HG02623 (cell line): ENCODE measurements at regions not wholly inside any gene's neighbourhood (a gene's known extent, or its start where the extent isn't known, plus 50 kb on each side); places are given as distances from the start of the nearest gene placed in this dataset.

ENCODE experiments used
- ATAC-seq: cut with Tn5 transposase; IDR thresholded peaks from one replicate; pipeline ENCODE4 v1.9.1; 2021; ENCODE audit warnings: moderate library complexity; ENCODE audit not compliant: unreplicated experiment

DNA sequence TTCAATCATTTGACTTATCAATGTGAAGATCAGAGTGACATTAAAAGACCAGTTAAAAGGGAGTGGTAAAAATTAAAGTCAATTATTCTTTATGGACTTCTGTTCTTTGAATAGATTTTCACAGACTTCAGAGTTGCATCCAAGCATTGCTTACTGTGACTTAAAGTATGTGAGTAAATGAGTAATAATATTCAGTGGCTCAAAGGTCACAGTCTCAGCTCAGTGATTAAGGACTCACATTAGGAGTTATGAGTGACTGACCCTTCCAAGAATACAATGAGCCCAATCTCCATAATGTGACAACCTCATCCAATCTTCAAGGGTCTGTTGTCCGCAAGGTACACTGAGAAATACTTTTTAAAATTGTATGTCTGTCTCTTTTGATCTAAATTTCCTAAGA, 811.2 kb downstream of the BRINP1 start:
- ATAC-seq: no peak

DNA sequence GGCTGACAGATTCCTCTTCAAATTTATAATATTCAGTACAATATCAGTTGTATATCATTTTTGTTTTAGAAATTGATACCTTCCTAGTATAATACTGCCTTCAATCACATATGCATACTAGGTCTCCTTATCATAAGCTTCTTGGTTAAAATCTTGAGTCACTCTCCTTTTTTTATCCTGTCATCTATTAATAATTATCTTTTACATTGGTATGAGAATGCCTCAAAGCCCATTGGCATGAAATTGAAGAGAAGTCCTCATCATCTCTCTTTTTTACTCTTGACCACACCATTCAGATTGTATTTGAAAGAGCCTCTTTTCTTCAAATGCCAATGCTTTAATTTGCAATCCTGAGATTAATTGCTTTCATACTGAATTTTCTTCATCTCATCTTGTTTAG, 810.3 kb downstream of the BRINP1 start:
- no peak for ATAC-seq

- ATAC-seq: no peak
Observed at GRCh38 chr9:118561051-118561450, 808.2 kb downstream of the BRINP1 start.

DNA sequence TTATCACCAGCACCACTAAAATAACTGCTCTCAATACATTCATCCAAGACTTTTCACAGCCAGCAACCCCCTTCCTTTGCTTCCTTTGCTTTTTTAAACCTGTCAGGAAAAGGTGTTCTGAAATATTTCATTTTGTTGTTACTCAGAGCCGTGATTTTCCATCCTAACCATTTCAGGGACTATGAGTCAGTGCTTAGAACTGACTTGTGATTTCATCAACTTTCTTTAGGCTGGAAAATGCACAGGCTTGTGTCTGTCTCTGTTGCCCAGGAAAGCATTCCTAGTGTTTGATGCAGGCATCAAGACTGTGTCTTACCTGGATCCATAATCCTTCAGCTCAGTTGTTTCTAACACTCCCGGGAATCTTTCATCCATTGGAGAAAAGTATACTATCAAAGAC, 805.6 kb downstream of the BRINP1 start:
- ATAC-seq: no peak

GRCh38 chr9:118567861-118568260, 801.4 kb downstream of the BRINP1 start:
- no peak for ATAC-seq

- ATAC-seq: no peak
Observed at GRCh38 chr9:118568704-118569103, 800.5 kb downstream of the BRINP1 start.

GRCh38 chr9:118569148-118569547, 800.1 kb downstream of the BRINP1 start:
- no peak for ATAC-seq

- ATAC-seq: no peak
Observed at GRCh38 chr9:118570066-118570465, 799.2 kb downstream of the BRINP1 start.

DNA sequence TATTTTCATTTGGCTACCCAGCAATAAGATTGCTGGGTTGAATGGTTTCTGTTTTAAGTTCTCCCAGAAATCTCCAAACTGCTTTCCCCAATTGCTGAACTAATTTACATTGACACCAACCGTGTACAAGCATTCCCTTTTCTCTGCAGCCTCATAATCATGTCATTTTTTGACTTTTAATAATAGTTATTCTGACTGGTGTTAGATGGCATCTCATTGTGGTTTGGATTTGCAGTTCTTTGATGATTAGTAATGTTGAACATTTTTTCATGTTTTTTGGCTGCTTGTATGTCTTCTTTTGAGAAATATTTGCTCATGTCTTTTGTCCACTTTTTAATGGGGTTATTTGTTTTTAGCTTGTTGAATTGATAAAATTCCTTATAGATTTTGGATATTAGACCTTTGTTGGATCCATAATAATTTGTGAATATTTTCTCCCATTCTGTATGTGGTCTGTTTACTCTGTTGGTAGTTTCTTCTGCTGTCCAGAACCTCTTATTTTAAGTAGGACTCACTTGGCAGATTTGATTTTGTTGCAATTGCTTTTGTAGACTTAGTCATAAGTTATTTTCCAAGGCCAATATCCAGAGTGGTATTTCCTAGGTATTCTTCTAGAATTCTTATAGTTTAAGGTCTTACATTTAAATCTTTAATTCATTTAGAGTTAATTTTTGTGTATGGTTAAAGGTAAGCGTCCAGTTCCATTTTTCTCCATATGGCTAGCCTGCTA, 793.7 kb downstream of the BRINP1 start:
- ATAC-seq: no peak

DNA sequence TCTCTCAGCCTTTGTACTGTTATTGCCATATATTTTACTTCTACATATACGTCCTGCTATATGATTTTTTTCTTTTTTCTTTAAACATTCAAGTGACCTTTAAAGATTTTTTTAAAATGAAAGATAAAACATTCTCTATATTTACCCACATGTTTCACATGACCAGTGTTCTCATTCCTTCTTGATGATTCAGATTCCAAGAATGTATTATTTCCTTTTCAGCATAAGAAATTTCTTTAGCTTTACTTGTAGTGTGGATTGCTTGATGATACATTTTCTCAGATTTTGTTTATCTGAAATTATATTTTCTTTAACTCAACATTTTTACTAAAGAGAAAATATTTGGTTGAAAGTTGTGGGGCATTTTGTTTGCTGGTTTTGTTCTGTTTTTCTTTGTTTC, 792.1 kb downstream of the BRINP1 start:
- ATAC-seq: no peak

GRCh38 chr9:118578467-118578866, 790.8 kb downstream of the BRINP1 start:
- ATAC-seq: no peak

- no peak for ATAC-seq
Observed at GRCh38 chr9:118583414-118583813, 785.8 kb downstream of the BRINP1 start.

DNA sequence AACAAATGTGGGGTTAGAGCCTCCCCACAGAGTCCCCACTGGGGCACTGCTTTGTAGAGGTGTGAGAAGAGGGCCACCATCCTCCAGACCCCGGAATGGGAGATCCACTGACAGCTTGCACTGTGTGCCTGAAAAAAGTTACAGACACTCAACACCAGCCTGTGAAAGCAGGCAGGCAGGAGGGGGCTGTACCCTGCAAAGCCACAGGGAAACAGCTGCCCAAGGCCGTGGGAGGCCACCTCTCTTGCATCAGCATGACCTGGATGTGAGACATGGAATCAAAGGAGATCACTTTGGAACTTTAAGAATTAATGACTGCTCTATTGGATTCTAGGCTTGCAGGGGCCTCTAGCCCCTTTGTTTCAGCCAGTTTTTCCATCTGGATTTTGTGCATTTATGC, 782.3 kb downstream of the BRINP1 start:
- no peak for ATAC-seq

DNA sequence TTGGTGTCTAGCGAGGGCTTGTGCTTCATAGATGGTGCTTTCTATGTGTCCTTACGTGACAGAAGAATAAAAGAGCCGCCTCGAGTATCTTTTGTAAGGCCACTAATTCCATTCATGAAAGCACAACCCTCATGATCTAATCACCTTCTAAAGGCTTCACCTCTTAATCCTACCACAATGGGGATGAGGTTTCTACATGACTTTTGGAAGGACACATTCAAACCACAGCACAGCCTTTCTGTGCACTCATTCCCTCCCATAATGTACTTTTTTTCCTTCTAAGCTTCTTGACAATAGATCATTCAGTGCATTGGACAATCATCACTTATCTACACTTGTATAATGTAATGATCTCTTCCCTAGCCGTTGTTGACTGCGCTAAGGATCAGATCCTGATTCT, 774.8 kb downstream of the BRINP1 start:
- ATAC-seq: no peak

DNA sequence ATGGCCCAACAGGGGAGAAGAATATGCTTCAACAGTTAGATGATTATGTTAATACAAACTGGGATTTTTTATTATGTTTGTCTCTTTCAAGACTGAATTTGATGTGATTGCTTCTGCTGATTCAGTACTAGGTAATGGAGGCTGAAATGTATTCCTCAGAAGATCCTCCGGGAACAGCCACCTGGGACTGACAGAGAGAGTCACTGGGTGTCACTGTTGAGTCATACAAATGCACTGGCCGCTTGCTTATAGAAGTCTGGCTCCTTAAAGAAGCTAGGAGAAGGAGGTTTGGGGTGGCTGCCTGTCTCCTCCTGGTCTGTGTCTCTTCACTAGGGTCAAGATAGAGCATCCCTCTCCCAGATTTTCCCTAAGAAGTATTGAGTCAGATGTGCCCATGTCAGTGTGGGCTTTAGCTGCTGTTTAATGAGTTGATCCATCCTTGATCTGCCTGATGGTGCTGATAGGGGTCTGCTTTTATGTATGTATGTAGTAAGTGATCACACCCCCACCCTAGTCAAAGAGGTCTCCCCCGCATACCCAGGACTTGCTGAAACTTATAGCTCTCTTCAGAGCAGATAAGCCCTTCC, 773.4 kb downstream of the BRINP1 start:
- ATAC-seq: no peak

GRCh38 chr9:118596374-118597015, 772.7 kb downstream of the BRINP1 start:
- no peak for ATAC-seq

DNA sequence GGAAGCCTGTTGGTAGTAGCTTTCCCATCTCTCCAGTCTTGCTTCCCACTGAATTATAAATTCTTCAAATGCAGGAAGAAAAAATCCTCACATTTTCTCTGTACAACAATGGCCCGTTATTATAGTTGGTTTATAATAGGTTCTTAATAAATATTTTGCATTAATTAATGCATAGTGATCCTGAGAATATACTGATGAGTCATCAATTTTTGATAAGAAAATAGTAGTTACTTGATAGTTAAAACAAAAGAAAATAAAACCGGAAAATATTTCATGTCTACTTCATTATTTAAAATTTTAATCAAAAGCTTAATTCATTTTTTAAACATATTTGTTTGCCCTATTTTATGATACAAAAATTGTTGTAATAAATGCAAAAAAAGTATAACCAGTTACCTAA, 762.6 kb downstream of the BRINP1 start:
- ATAC-seq: no peak

DNA sequence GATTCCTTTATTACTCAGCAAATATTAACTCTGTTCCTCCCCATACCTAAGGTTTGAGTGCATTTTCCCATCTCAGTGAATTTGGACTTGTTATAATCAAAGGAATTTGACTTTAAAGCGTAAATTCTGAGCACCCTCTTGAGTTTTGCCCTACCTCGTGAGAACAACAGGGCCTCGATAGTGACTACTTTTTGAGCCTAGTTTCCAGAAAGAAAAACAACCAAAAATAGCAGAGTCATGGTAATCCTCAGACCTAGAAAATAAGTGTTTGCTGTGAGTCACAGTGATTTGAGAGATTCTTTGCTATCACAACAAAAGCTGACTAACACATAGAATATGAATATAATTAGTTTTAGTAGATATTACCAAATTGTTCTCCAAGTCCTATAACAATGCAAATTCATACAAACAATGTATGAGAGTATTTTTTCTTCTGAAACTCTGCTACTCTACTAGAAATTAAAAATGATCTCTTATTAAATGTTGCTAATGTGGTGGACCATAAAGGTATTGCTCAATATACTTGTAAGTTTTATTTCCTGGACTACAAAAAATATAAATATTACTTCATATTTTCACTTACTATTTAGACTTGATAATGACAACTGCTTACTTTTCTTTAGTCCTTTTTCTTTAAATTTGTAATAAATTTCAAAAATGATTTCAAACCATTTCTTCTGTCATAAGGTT, 759.7 kb downstream of the BRINP1 start:
- no peak for ATAC-seq

GRCh38 chr9:118612201-118612600, 757.0 kb downstream of the BRINP1 start:
- no peak for ATAC-seq

- ATAC-seq: no peak
Observed at GRCh38 chr9:118613996-118614395, 755.2 kb downstream of the BRINP1 start.

DNA sequence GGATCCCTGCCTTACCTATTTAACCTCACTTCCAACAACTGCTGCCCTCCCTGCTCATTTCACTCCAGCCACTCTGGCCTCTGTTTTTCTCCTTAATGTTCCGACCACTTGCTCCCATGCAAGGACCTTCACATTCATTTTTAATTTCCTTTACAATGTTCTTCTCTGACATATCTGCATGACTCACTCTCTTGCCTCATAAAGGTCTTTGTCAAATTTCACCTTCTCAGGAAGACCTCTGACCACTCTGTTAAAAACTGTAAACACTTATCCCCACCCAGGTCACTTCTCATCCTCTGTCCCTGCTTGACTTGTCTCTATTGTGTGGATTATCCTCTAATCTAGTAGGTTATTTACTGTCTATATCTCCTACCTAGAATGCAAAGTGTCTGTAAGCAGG, 751.2 kb downstream of the BRINP1 start:
- ATAC-seq: no peak

GRCh38 chr9:118618849-118619248, 750.4 kb downstream of the BRINP1 start:
- ATAC-seq: no peak
